Liver (tissue), 8 donors: ENCODE measurements at regions not wholly inside any gene's neighbourhood (a gene's known extent, or its start where the extent isn't known, plus 50 kb on each side); places are given as distances from the start of the nearest gene placed in this dataset.

Experiments used
- DNase-seq: peaks from one replicate; pipeline ENCODE4 v3.0.0-alpha.2; 2017; ENCODE audit warnings: low spot score
- H3K27ac ChIP-seq, 2 donors: one replicate each; pipeline ENCODE4 v1.7.0; 2013; ENCODE audit warnings: inconsistent platforms in 2 of 2, low read length in 2 of 2, control low read depth in 1 of 2, low read depth in 1 of 2, mild to moderate bottlenecking in 1 of 2
- H3K27me3 ChIP-seq, 4 donors: one replicate each; pipeline versions ENCODE4 v1.6.1 to v1.7.0; 2013; ENCODE audit warnings: low read length in 3 of 4, inconsistent platforms in 1 of 4, mild to moderate bottlenecking in 1 of 4, moderate library complexity in 1 of 4; ENCODE audit not compliant: control insufficient read depth in 4 of 4, insufficient read depth in 4 of 4
- H3K36me3 ChIP-seq, 4 donors: one replicate each; pipeline versions ENCODE4 v1.6.1 to v1.7.0; 2013; ENCODE audit warnings: low read length in 3 of 4, mild to moderate bottlenecking in 3 of 4, low read depth in 1 of 4, moderate library complexity in 1 of 4; ENCODE audit not compliant: control insufficient read depth in 4 of 4, insufficient read depth in 3 of 4
- H3K4me1 ChIP-seq, 4 donors: one replicate each; pipeline versions ENCODE4 v1.6.1 to v1.7.0; 2013; ENCODE audit warnings: low read length in 3 of 4, mild to moderate bottlenecking in 3 of 4, moderate library complexity in 1 of 4; ENCODE audit not compliant: control insufficient read depth in 4 of 4, insufficient read depth in 4 of 4
- H3K4me3 ChIP-seq, 3 donors: one replicate each; pipeline versions ENCODE4 v1.6.1 to v1.7.0; 2013; ENCODE audit warnings: low read length in 3 of 3, control low read depth in 1 of 3, low read depth in 1 of 3, mild to moderate bottlenecking in 1 of 3
- H3K9ac ChIP-seq, 2 donors: one replicate each; pipeline ENCODE4 v1.7.0; 2013; ENCODE audit warnings: low read length in 2 of 2, mild to moderate bottlenecking in 2 of 2, moderate library complexity in 2 of 2, control low read depth in 1 of 2, low read depth in 1 of 2
- H3K9me3 ChIP-seq, 4 donors: one replicate each; pipeline versions ENCODE4 v1.6.1 to v1.7.0; 2013; ENCODE audit warnings: low read length in 3 of 4; ENCODE audit not compliant: control insufficient read depth in 4 of 4
- FOXA2 ChIP-seq: IDR thresholded peaks from 2 replicates; pipeline ENCODE4 v1.6.1; 2016; ENCODE audit warnings: antibody characterized with exemption
- GABPA ChIP-seq, 2 donors: IDR thresholded peaks in 1 of 2; conservative IDR thresholded peaks in 1 of 2; 2 replicates each; pipeline ENCODE4 v1.6.1; 2016; ENCODE audit warnings: antibody characterized with exemption in 2 of 2, mild to moderate bottlenecking in 1 of 2, moderate library complexity in 1 of 2
- HNF4A ChIP-seq, 2 donors: conservative IDR thresholded peaks; 2 replicates each; pipeline ENCODE4 v1.6.1; 2016; ENCODE audit warnings: antibody characterized with exemption in 2 of 2, mild to moderate bottlenecking in 2 of 2
- NR2F2 ChIP-seq: IDR thresholded peaks from 2 replicates; pipeline ENCODE4 v1.6.1; 2016; ENCODE audit warnings: antibody characterized with exemption
- RAD21 ChIP-seq, 2 donors: IDR thresholded peaks; 2 replicates each; pipeline ENCODE4 v1.6.1; 2016; ENCODE audit warnings: antibody characterized with exemption in 2 of 2, mild to moderate bottlenecking in 2 of 2
- RXRA ChIP-seq, 2 donors: IDR thresholded peaks; 2 replicates each; pipeline ENCODE4 v1.6.1; 2017 to 2018; ENCODE audit warnings: antibody characterized with exemption in 2 of 2, mild to moderate bottlenecking in 1 of 2
- SP1 ChIP-seq: IDR thresholded peaks from 2 replicates; pipeline ENCODE4 v1.6.1; 2018; ENCODE audit warnings: antibody characterized with exemption, mild to moderate bottlenecking
- TAF1 ChIP-seq: conservative IDR thresholded peaks from 2 replicates; pipeline ENCODE4 v1.6.1; 2016; ENCODE audit warnings: antibody characterized with exemption, mild to moderate bottlenecking
- WGBS: extraction: QIAGEN DNeasy Blood & Tissue Kit; methylation state at CpG from one replicate; pipeline ENCODE4 v1.1.7; 2013; 5-methylcytosine and 5-hydroxymethylcytosine counted together
- TF ChIP-seq, protein P1 (sequence below): IDR thresholded peaks from 2 replicates; pipeline ENCODE4 v1.6.1; 2016; ENCODE audit warnings: antibody characterized with exemption
- TF ChIP-seq, protein P2 (sequence below): IDR thresholded peaks from 2 replicates; pipeline ENCODE4 v1.6.1; 2016; ENCODE audit warnings: antibody characterized with exemption
- TF ChIP-seq, protein P3 (sequence below): fragments of 150-350 bp; IDR thresholded peaks from 2 replicates; pipeline ENCODE4 v1.5.1; 2017; ENCODE audit warnings: improper control_type of control experiment, low read depth, low read length; ENCODE audit not compliant: missing input control
- TF ChIP-seq, protein P4 (sequence below): IDR thresholded peaks from 2 replicates; pipeline ENCODE4 v1.6.1; 2016; ENCODE audit warnings: antibody characterized with exemption, mild to moderate bottlenecking
- donor health status: healthy.
- donor health status: healthy.
- donor health status: healthy.
- donor health status: healthy.
- donor health status: healthy.

DNA sequence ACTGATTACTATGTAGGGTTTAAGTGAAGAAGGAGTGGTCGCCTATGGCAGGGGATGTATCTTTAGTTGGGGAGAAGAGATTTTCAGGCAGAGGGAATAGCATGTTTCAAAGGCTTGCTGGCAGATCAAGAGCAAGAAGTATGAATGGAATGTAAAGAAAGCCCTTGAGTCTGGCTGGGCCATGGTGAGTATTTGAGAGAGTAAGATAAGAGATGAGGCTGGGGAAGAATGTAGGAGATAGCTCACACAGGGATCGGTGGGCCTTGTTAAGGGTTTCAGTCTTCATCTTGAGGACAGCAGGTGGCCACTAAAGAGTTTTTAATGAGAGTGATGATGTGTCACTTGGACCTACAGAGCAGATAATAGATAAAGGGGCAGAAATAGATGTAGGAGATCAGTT is 319.1 kb upstream of the RPS6KA3 start:
- Histone ChIP-seq H3K36me3 (no peaks in the 10 kb centered on the region), H3K4me3 (no peak overlapping the region), H3K27ac (no peak overlapping the region), H3K27me3 (no peaks in the 10 kb centered on the region), H3K9ac (no peak overlapping the region), H3K4me1 (no peaks in the 10 kb centered on the region), H3K9me3 (no peaks in the 10 kb centered on the region)
- 64% methylated on average over 2 of the region's 2 CpGs for WGBS
- TF ChIP-seq, protein P1, sequence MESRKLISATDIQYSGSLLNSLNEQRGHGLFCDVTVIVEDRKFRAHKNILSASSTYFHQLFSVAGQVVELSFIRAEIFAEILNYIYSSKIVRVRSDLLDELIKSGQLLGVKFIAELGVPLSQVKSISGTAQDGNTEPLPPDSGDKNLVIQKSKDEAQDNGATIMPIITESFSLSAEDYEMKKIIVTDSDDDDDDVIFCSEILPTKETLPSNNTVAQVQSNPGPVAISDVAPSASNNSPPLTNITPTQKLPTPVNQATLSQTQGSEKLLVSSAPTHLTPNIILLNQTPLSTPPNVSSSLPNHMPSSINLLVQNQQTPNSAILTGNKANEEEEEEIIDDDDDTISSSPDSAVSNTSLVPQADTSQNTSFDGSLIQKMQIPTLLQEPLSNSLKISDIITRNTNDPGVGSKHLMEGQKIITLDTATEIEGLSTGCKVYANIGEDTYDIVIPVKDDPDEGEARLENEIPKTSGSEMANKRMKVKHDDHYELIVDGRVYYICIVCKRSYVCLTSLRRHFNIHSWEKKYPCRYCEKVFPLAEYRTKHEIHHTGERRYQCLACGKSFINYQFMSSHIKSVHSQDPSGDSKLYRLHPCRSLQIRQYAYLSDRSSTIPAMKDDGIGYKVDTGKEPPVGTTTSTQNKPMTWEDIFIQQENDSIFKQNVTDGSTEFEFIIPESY: no peak
- TF ChIP-seq HNF4A (conservative IDR thresholded peaks at IDR 0.05) (no peak), SP1 (no peak), GABPA (IDR thresholded peaks at IDR 0.05 in 1 of 2, conservative IDR thresholded peaks at IDR 0.05 in 1 of 2) (no peak), NR2F2 (no peak), RAD21 (IDR thresholded peaks at IDR 0.05) (no peak), TAF1 (no peak), RXRA (IDR thresholded peaks at IDR 0.05) (no peak)
- TF ChIP-seq, protein P2, sequence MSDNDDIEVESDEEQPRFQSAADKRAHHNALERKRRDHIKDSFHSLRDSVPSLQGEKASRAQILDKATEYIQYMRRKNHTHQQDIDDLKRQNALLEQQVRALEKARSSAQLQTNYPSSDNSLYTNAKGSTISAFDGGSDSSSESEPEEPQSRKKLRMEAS: no peak
- TF ChIP-seq, protein P3, sequence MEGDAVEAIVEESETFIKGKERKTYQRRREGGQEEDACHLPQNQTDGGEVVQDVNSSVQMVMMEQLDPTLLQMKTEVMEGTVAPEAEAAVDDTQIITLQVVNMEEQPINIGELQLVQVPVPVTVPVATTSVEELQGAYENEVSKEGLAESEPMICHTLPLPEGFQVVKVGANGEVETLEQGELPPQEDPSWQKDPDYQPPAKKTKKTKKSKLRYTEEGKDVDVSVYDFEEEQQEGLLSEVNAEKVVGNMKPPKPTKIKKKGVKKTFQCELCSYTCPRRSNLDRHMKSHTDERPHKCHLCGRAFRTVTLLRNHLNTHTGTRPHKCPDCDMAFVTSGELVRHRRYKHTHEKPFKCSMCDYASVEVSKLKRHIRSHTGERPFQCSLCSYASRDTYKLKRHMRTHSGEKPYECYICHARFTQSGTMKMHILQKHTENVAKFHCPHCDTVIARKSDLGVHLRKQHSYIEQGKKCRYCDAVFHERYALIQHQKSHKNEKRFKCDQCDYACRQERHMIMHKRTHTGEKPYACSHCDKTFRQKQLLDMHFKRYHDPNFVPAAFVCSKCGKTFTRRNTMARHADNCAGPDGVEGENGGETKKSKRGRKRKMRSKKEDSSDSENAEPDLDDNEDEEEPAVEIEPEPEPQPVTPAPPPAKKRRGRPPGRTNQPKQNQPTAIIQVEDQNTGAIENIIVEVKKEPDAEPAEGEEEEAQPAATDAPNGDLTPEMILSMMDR: no peak
- no peak for DNase-seq

DNA sequence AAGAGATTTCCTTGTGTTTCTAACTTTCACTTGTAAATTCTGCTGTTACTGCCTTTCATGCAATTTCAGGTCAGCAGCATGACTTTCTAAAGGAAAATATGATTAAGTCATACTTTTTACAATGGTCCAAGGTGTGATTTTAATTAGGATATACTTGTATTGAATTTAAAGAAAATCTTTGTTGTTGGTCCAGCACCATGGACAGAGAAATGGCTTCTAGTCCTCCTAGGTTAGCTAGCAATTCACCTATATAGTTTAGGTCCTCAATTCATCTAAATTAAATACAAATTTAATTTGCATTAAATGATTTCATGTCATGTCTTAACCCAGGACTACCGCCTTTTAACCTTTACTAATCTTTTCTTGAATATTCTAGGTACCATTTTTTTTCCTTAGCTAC is 304.9 kb upstream of the RPS6KA3 start:
- WGBS: 79% methylated on average over 1 of the region's 1 CpG
- no peaks in the 10 kb centered on the region for H3K36me3 ChIP-seq
- no peak overlapping the region for H3K4me3 ChIP-seq
- H3K4me1 ChIP-seq: no peaks in the 10 kb centered on the region
- DNase-seq: no peak
- H3K27ac ChIP-seq: no peak overlapping the region
- no peak overlapping the region for H3K9ac ChIP-seq
- TF ChIP-seq, protein P4, sequence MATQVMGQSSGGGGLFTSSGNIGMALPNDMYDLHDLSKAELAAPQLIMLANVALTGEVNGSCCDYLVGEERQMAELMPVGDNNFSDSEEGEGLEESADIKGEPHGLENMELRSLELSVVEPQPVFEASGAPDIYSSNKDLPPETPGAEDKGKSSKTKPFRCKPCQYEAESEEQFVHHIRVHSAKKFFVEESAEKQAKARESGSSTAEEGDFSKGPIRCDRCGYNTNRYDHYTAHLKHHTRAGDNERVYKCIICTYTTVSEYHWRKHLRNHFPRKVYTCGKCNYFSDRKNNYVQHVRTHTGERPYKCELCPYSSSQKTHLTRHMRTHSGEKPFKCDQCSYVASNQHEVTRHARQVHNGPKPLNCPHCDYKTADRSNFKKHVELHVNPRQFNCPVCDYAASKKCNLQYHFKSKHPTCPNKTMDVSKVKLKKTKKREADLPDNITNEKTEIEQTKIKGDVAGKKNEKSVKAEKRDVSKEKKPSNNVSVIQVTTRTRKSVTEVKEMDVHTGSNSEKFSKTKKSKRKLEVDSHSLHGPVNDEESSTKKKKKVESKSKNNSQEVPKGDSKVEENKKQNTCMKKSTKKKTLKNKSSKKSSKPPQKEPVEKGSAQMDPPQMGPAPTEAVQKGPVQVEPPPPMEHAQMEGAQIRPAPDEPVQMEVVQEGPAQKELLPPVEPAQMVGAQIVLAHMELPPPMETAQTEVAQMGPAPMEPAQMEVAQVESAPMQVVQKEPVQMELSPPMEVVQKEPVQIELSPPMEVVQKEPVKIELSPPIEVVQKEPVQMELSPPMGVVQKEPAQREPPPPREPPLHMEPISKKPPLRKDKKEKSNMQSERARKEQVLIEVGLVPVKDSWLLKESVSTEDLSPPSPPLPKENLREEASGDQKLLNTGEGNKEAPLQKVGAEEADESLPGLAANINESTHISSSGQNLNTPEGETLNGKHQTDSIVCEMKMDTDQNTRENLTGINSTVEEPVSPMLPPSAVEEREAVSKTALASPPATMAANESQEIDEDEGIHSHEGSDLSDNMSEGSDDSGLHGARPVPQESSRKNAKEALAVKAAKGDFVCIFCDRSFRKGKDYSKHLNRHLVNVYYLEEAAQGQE: peak; percentile 96
- no peak for TF ChIP-seq FOXA2
- peaks cover 0 to 8% (median 0%) of the 10 kb centered on the region in 4 donors for H3K27me3 ChIP-seq
- peaks cover 0 to 3% (median 0%) of the 10 kb centered on the region in 4 donors for H3K9me3 ChIP-seq
